WTC11 (cell line): ENCODE measurements at regions not wholly inside any gene's neighbourhood (a gene's known extent, or its start where the extent isn't known, plus 50 kb on each side); places are given as distances from the start of the nearest gene placed in this dataset.

Experiments
- CDX4 ChIP-seq: fragments of 250-450 bp; sonication (Bioruptor Pico); IDR thresholded peaks from 2 replicates; pipeline ENCODE4 v1.9.0; 2021; ENCODE audit warnings: moderate library complexity, mild to moderate bottlenecking, inconsistent platforms, borderline replicate concordance
- JUN ChIP-seq: sonication (generic); formaldehyde crosslinking; IDR thresholded peaks from 2 replicates; pipeline ENCODE4 v1.8.0; 2023; ENCODE audit warnings: mild to moderate bottlenecking, missing genetic modification reagents
- MAX ChIP-seq: sonication (generic); formaldehyde crosslinking; IDR thresholded peaks from 2 replicates; pipeline ENCODE4 v1.8.0; 2022; ENCODE audit warnings: mild to moderate bottlenecking, missing genetic modification reagents
- SP1 ChIP-seq: sonication (generic); formaldehyde crosslinking; conservative IDR thresholded peaks from 2 replicates; pipeline ENCODE4 v1.8.1; 2022; ENCODE audit warnings: missing genetic modification reagents
- TEAD4 ChIP-seq: sonication (generic); formaldehyde crosslinking; IDR thresholded peaks from 2 replicates; pipeline ENCODE4 v1.8.0; 2022; ENCODE audit warnings: mild to moderate bottlenecking, missing genetic modification reagents
- TP53 ChIP-seq: sonication (generic); formaldehyde crosslinking; IDR thresholded peaks from 2 replicates; pipeline ENCODE4 v1.8.1; 2023; ENCODE audit warnings: mild to moderate bottlenecking, missing genetic modification reagents
- ZNF416 ChIP-seq: fragments of 250-450 bp; sonication (Bioruptor Pico); IDR thresholded peaks from 2 replicates; pipeline ENCODE4 v1.9.0; 2021; ENCODE audit warnings: mild to moderate bottlenecking, inconsistent platforms
- TF ChIP-seq, protein P1 (sequence below): fragments of 200-600 bp; IDR thresholded peaks from 2 replicates; pipeline ENCODE4 v1.8.0; 2022; ENCODE audit warnings: antibody characterized with exemption

GRCh38 chrX:128458888-128459287 is 406.7 kb upstream of the ACTRT1 start:
- TF ChIP-seq, protein P1, sequence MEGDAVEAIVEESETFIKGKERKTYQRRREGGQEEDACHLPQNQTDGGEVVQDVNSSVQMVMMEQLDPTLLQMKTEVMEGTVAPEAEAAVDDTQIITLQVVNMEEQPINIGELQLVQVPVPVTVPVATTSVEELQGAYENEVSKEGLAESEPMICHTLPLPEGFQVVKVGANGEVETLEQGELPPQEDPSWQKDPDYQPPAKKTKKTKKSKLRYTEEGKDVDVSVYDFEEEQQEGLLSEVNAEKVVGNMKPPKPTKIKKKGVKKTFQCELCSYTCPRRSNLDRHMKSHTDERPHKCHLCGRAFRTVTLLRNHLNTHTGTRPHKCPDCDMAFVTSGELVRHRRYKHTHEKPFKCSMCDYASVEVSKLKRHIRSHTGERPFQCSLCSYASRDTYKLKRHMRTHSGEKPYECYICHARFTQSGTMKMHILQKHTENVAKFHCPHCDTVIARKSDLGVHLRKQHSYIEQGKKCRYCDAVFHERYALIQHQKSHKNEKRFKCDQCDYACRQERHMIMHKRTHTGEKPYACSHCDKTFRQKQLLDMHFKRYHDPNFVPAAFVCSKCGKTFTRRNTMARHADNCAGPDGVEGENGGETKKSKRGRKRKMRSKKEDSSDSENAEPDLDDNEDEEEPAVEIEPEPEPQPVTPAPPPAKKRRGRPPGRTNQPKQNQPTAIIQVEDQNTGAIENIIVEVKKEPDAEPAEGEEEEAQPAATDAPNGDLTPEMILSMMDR: no peak
- TF ChIP-seq JUN (CRISPR knock-in tag) (no peak), ZNF416 (CRISPR knock-in tag) (no peak), SP1 (no peak), MAX (CRISPR knock-in tag) (no peak), CDX4 (CRISPR knock-in tag) (no peak), TEAD4 (no peak), TP53 (CRISPR knock-in tag) (no peak)
